Neuronal stem cell (in vitro differentiated cells): ENCODE measurements at regions not wholly inside any gene's neighbourhood (a gene's known extent, or its start where the extent isn't known, plus 50 kb on each side); places are given as distances from the start of the nearest gene placed in this dataset.
A peak's percentile ranks its signal among the peaks of the same experiment; 100 is the strongest.

Source experiments
- DNase-seq: peaks from one replicate; pipeline ENCODE4 v3.0.0-alpha.2; 2013; ENCODE audit warnings: low spot score
- H2AFZ ChIP-seq: one replicate; pipeline ENCODE4 v1.6.1; 2013; ENCODE audit warnings: mild to moderate bottlenecking, low read length, inconsistent platforms
- H2AK5ac ChIP-seq: 2 replicates; pipeline ENCODE4 v1.6.1; 2013; ENCODE audit warnings: low read depth, mild to moderate bottlenecking, inconsistent platforms, low read length, moderate library complexity, mixed read lengths
- H2BK120ac ChIP-seq: 2 replicates; pipeline ENCODE4 v1.6.1; 2013; ENCODE audit warnings: low read depth, mild to moderate bottlenecking, inconsistent platforms, low read length, moderate library complexity, mixed read lengths
- H2BK12ac ChIP-seq: one replicate; pipeline ENCODE4 v1.6.1; 2013; ENCODE audit warnings: low read length, inconsistent platforms
- H2BK15ac ChIP-seq: 2 replicates; pipeline ENCODE4 v1.6.1; 2013; ENCODE audit warnings: mild to moderate bottlenecking, low read length, inconsistent platforms, mixed read lengths
- H2BK5ac ChIP-seq: one replicate; pipeline ENCODE4 v1.6.1; 2013; ENCODE audit warnings: inconsistent platforms, mild to moderate bottlenecking, low read length, moderate library complexity
- H3K14ac ChIP-seq: one replicate; pipeline ENCODE4 v1.6.1; 2013; ENCODE audit warnings: low read length, inconsistent platforms
- H3K18ac ChIP-seq: 2 replicates; pipeline ENCODE4 v1.6.1; 2013; ENCODE audit warnings: low read length, inconsistent platforms
- H3K23ac ChIP-seq: 2 replicates; pipeline ENCODE4 v1.6.1; 2013; ENCODE audit warnings: low read depth, mild to moderate bottlenecking, mixed read lengths, low read length, inconsistent platforms; ENCODE audit not compliant: poor library complexity
- H3K27ac ChIP-seq: replicated peaks from 3 replicates; pipeline ENCODE4 v1.5.1; 2013; ENCODE audit warnings: low read length, inconsistent platforms
- H3K27me3 ChIP-seq, 3 experiments: 2 replicates each; pipeline ENCODE4 v1.6.1; 2013; ENCODE audit warnings: low read length in 3 of 3, mild to moderate bottlenecking in 2 of 3, inconsistent platforms in 1 of 3, low read depth in 1 of 3, mixed read lengths in 1 of 3, moderate library complexity in 1 of 3; ENCODE audit not compliant: control insufficient read depth in 3 of 3, insufficient read depth in 3 of 3
- H3K36me3 ChIP-seq, 2 donors: replicated peaks in 1 of 2; 2 replicates each; pipeline ENCODE4 v1.6.1; 2013; ENCODE audit warnings: low read length in 2 of 2; ENCODE audit not compliant: control insufficient read depth in 2 of 2, insufficient read depth in 2 of 2
- H3K4ac ChIP-seq: 2 replicates; pipeline ENCODE4 v1.6.1; 2013; ENCODE audit warnings: inconsistent platforms, mild to moderate bottlenecking, low read length, moderate library complexity
- H3K4me1 ChIP-seq, 2 donors: 1 replicate in 1 of 2; 2 replicates in 1 of 2; pipeline ENCODE4 v1.6.1; 2013; ENCODE audit warnings: low read length in 2 of 2, low read depth in 1 of 2; ENCODE audit not compliant: control insufficient read depth in 2 of 2, insufficient read depth in 1 of 2
- H3K4me2 ChIP-seq: one replicate; pipeline ENCODE4 v1.6.1; 2013; ENCODE audit warnings: mild to moderate bottlenecking, low read length, inconsistent platforms; ENCODE audit not compliant: insufficient read depth, poor library complexity, severe bottlenecking
- H3K4me3 ChIP-seq, 2 donors: 2 replicates each; pipeline ENCODE4 v1.5.1; 2013; ENCODE audit warnings: low read length in 2 of 2, mild to moderate bottlenecking in 2 of 2, inconsistent platforms in 1 of 2, moderate library complexity in 1 of 2
- H3K79me1 ChIP-seq: one replicate; pipeline ENCODE4 v1.6.1; 2013; ENCODE audit warnings: low read depth, mild to moderate bottlenecking, inconsistent platforms, low read length, moderate library complexity
- H3K9ac ChIP-seq: one replicate; pipeline ENCODE4 v1.6.1; 2013; ENCODE audit warnings: mild to moderate bottlenecking, low read depth, low read length, inconsistent platforms; ENCODE audit not compliant: poor library complexity
- H3K9me3 ChIP-seq, 2 donors: replicated peaks in 1 of 2; 2 replicates each; pipeline versions ENCODE3 to v1.6.1; 2013; ENCODE audit warnings: low read length in 2 of 2, mild to moderate bottlenecking in 2 of 2, inconsistent platforms in 1 of 2, low read depth in 1 of 2, mixed read lengths in 1 of 2, moderate library complexity in 1 of 2; ENCODE audit not compliant: control insufficient read depth in 2 of 2, insufficient read depth in 1 of 2
- H4K8ac ChIP-seq: one replicate; pipeline ENCODE4 v1.6.1; 2013; ENCODE audit warnings: low read depth, mild to moderate bottlenecking, inconsistent platforms, low read length, moderate library complexity
- H4K91ac ChIP-seq: one replicate; pipeline ENCODE4 v1.6.1; 2013; ENCODE audit warnings: low read length, low read depth, mild to moderate bottlenecking, inconsistent platforms; ENCODE audit not compliant: poor library complexity
- WGBS, 2 donors: extraction: QIAGEN DNeasy Blood & Tissue Kit; methylation state at CpG; one replicate each; pipeline ENCODE4 v1.1.7; 2013; ENCODE audit warnings: missing lambda C conversion rate in 2 of 2, mixed read lengths in 1 of 2; ENCODE audit not compliant: insufficient read length in 2 of 2, insufficient replicate concordance in 1 of 2; ENCODE audit errors: extremely low coverage in 2 of 2; 5-methylcytosine and 5-hydroxymethylcytosine counted together

DNA sequence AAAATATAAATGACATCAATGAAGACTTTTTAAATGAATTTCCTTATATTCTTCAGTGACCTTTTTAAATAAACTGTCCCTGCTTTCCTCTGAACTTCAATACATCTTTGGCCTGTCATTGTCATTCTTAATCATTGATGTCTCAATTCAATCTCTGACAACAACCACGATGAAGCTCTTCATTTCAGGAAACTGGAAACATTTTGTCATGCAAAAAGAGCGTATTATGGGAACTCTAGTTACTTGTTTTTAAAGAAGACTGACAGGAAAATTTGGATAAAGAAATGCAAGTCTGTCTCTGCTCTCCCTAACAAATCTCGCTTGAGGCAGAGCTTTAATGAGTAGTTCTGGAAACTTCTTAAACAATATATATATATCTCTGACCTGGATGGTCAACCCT lies 535.8 kb upstream of the ADGRL2 start:
- H3K9me3 ChIP-seq: no peaks in the 10 kb centered on the region
- H2BK15ac ChIP-seq: no peak overlapping the region
- no peak overlapping the region for H4K8ac ChIP-seq
- no peak overlapping the region for H2BK5ac ChIP-seq
- no peak overlapping the region for H4K91ac ChIP-seq
- no CpG with 5 or more reads among the region's 3 CpGs for WGBS, 2 donors
- no peak overlapping the region for H3K18ac ChIP-seq
- H3K9ac ChIP-seq: no peak overlapping the region
- H3K27ac ChIP-seq: no peak overlapping the region
- no peak overlapping the region for H2BK120ac ChIP-seq
- no peak for DNase-seq
- H3K4me3 ChIP-seq: no peak overlapping the region
- no peak overlapping the region for H3K14ac ChIP-seq
- H2BK12ac ChIP-seq: no peak overlapping the region
- H2AFZ ChIP-seq: peak overlapping the region; percentile 46
- no peaks in the 10 kb centered on the region for H3K27me3 ChIP-seq
- no peak overlapping the region for H3K23ac ChIP-seq
- no peak overlapping the region for H3K4me2 ChIP-seq
- peaks cover 0 to 20% of the 10 kb centered on the region in 2 donors for H3K4me1 ChIP-seq
- H3K79me1 ChIP-seq: no peaks in the 10 kb centered on the region
- H2AK5ac ChIP-seq: no peak overlapping the region
- H3K4ac ChIP-seq: no peak overlapping the region
- H3K36me3 ChIP-seq: no peaks in the 10 kb centered on the region

DNA sequence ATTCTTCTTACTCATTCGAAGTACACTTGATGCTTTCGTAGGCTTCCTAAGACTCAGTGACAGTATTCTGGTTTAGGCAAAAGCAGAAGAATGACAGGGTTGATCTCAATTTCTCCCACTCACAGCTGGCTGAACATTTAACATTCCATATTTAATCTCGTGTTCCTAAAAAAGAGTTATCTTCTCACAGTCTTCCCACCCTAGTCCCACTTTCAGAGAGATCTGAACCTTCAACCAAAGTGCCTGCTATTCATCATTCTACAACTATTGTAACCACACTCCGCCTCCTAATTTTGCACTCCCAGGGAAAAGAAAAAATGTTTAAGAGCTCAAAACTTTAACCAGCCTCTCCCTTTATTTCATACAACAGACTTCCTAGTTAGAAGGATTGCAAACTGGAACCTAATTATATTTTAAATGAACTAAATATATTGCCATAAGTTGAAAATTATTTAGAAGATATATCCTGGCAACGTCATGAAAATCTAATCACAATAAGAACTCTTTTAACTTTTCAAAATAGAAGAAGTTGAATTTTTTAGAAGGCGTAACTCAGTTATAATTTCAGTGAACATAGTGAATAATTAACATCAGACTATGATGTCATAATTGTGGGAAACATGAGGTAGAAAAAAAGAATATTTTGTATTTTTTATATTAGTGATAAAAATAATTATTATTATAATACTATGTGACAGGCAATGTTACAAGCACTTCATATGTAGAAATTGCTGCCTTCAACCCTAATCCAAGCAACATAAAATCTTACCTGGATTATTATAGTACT lies 540.9 kb upstream of the ADGRL2 start:
- no CpG with 5 or more reads among the region's 6 CpGs for WGBS, 2 donors
- H3K14ac ChIP-seq: no peak overlapping the region

DNA sequence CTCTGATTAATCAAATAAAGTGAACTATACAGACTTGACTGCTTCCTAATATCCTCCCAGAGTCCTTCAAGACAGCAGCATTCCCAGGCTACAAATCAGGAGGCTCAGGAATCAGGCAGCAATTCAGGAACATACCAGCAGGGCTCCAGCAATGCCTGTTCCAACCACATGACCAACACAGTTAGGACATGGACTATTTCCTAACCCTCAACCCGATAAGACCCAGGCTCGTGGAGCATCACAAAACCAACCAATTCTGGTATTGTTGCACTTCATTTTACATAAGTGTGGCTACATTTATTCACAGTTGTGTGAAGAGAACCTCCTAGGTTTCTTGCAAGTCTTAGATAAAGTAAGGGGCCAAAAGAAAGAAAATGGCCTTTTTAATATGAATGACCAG lies 546.2 kb upstream of the ADGRL2 start:
- Histone ChIP-seq H4K91ac (no peak overlapping the region), H3K23ac (no peak overlapping the region), H2BK120ac (no peak overlapping the region), H3K14ac (no peak overlapping the region), H3K79me1 (no peaks in the 10 kb centered on the region), H3K4me2 (no peak overlapping the region), H2AFZ (peak overlapping the region; percentile 7), H3K18ac (no peak overlapping the region), H3K27ac (no peak overlapping the region), H3K9me3 (no peaks in the 10 kb centered on the region), H3K36me3 (no peaks in the 10 kb centered on the region), H2BK15ac (no peak overlapping the region), H3K9ac (no peak overlapping the region), H3K4me3 (no peak overlapping the region), H3K27me3 (no peaks in the 10 kb centered on the region), H2BK12ac (no peak overlapping the region), H2AK5ac (no peak overlapping the region), H3K4me1 (peaks cover 1 to 2% of the 10 kb centered on the region in 2 donors), H3K4ac (no peak overlapping the region), H4K8ac (no peak overlapping the region), H2BK5ac (no peak overlapping the region)
- DNase-seq: no peak
- no CpG with 5 or more reads among the region's 2 CpGs for WGBS, 2 donors

More for the DNA sequence above, 540.9 kb upstream of the ADGRL2 start:
- Histone ChIP-seq H3K27ac (no peak overlapping the region), H3K9me3 (no peaks in the 10 kb centered on the region), H3K27me3 (no peaks in the 10 kb centered on the region), H3K18ac (no peak overlapping the region), H2BK120ac (no peak overlapping the region), H2AK5ac (no peak overlapping the region), H4K8ac (no peak overlapping the region), H3K36me3 (no peaks in the 10 kb centered on the region), H3K9ac (no peak overlapping the region), H3K79me1 (no peaks in the 10 kb centered on the region), H2BK5ac (no peak overlapping the region), H3K4ac (no peak overlapping the region), H2BK12ac (no peak overlapping the region), H2AFZ (no peak overlapping the region), H2BK15ac (no peak overlapping the region), H3K4me2 (no peak overlapping the region), H3K4me1 (peaks cover 1 to 2% of the 10 kb centered on the region in 2 donors), H4K91ac (no peak overlapping the region), H3K23ac (no peak overlapping the region), H3K4me3 (no peak overlapping the region)
- DNase-seq: no peak

DNA sequence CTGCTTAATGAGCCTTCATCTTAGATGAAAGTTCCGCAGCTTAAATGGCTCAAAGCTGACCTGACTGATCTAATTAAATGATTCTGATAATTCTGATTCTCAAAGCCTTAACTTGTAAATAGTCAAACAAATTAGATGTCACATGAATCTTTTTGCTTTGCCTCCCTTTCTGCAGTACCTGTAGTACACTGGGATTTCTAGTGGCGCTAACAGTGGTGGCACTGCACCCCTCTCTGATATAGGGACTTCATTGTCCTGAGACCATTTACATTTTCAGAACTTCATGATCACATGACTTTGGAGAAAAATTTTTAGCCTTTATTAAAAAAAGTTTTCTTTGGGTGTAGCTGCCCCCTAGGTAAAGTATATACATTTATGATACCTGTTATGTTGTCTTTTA lies 546.7 kb upstream of the ADGRL2 start:
- no peak overlapping the region for H3K4ac ChIP-seq

More for the DNA sequence above, 546.7 kb upstream of the ADGRL2 start:
- H2BK5ac ChIP-seq: no peak overlapping the region
- no peak for DNase-seq
- no peaks in the 10 kb centered on the region for H3K27me3 ChIP-seq
- H3K4me1 ChIP-seq: peaks cover 0 to 2% of the 10 kb centered on the region in 2 donors
- no peaks in the 10 kb centered on the region for H3K36me3 ChIP-seq
- no peak overlapping the region for H3K4me3 ChIP-seq
- H2BK15ac ChIP-seq: no peak overlapping the region
- H2AK5ac ChIP-seq: no peak overlapping the region
- H3K9me3 ChIP-seq: no peaks in the 10 kb centered on the region
- no peak overlapping the region for H3K14ac ChIP-seq
- no peak overlapping the region for H2BK12ac ChIP-seq
- WGBS, 2 donors: no CpG with 5 or more reads among the region's 2 CpGs
- no peak overlapping the region for H4K8ac ChIP-seq
- H3K18ac ChIP-seq: no peak overlapping the region
- no peak overlapping the region for H3K27ac ChIP-seq
- H3K23ac ChIP-seq: no peak overlapping the region
- no peak overlapping the region for H2AFZ ChIP-seq
- H4K91ac ChIP-seq: no peak overlapping the region
- no peak overlapping the region for H3K4me2 ChIP-seq
- no peaks in the 10 kb centered on the region for H3K79me1 ChIP-seq
- H3K9ac ChIP-seq: no peak overlapping the region
- H2BK120ac ChIP-seq: no peak overlapping the region
